GM18520 (cell line): ENCODE measurements at regions not wholly inside any gene's neighbourhood (a gene's known extent, or its start where the extent isn't known, plus 50 kb on each side); places are given as distances from the start of the nearest gene placed in this dataset.

Experiments used
- ATAC-seq: cut with Tn5 transposase; IDR thresholded peaks from one replicate; pipeline ENCODE4 v1.9.1; 2021; ENCODE audit not compliant: unreplicated experiment

DNA sequence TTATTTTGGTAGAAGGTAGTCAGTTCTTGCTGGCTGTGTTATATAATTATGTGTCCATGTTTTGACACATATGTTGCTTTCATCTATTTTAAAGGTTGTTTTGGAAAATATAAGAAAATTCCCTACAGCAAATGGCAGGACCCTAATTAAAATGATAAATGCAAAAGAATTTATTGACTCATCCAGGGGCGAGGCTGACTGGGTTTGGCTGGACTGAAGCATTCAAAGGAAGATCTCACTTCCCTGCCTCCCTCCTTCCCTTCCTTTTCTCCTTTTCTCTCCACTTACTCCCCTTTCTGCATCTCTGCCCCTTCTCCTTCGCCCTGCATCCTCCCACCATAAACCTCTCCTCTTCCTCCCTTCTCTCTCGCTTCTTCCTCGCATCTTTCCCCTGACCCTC is 129.6 kb downstream of the SNAPC1 start:
- no peak for ATAC-seq

DNA sequence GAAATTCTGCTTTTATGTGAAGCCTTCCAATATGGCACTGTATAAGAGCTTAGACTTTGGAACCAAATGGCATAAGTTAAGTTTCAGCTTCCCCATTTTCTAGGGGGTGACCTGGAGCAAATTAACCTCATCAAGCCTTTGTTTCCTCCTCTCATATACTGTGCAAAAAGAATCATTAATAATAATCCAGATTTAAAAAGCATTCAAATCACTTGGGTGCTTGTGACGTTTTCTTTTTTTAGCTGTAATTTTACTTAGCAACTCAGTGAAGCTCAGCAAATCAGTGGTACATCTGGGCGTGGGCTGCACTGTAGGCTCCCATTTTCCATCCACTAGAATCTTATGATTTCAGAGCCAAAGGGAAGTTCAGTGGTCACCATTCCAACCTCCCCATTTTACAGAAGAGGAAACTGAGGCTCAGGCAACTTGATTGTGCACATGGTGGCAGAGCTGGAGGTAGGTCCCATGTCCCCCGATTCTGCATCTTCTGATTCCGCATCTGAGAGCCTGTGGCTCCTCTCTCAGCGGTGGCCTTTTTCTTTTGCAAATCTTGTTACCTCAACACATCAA is 131.2 kb downstream of the SNAPC1 start:
- no peak for ATAC-seq

DNA sequence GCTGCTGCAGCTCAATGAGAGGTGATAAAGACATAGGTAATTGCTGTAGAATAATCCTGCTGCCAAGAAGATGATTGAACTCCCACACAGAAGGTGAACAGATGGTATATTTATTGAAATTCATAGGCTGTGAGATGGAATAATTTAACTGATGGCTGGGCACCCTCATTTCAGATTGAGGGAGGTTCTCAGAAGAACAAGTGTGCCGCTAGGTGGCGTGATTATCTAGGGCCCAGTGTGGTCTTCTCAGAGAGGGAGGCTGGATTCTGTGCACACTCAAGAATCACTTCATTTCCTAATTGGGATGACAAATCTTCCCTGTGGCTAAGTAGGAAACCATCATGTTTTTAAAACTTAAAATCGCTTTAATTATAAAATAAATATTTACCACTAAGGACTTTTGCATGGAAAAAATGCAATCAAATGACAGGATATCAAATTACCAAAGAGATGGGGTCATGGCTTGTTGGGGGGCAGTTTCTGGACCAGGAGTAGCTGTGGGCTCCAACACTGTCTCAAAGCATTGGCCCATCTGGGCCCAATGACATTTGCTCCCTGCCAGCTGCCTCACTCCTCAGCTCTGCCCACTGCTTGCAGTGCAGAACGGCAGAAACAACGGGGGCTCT is 132.3 kb downstream of the SNAPC1 start:
- ATAC-seq: no peak

DNA sequence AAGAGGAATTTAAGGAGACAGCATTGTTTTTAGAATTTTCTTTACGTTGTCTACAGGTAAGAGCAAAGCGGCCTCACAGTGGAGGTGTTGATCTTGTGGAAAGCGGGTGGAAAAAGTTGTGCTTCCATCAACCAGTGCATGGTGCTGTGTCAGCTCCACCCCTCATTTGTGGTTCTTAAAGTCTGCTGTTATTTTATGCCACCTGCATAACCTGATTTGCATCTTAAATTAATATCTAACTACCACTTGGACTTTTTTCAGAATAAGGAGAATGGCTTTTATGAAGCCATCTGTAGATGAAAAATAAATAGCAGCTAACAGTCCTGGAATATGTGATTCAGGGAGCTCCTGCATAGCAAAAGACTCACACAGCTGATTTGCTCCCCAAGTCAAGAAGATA is 135.1 kb downstream of the SNAPC1 start:
- ATAC-seq: no peak

DNA sequence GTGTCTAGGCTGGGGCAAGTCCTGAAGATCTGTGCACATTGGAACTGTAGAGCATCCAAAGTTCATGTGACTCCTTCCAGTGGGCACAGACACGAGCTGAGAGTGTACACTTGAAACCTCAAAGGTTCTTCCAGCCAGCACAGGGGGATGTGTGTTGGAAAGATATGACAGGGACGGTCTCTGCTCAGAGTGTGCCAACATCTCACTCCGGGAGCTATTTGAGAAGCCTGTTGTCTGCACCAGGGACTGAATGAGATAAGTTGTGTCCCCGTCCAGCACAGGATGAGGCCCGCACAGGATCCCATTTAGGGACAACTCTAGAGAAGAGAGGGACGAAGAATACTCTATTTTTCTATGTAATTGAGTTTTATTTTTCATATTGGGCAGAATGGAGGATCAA is 136.3 kb downstream of the SNAPC1 start:
- no peak for ATAC-seq

DNA sequence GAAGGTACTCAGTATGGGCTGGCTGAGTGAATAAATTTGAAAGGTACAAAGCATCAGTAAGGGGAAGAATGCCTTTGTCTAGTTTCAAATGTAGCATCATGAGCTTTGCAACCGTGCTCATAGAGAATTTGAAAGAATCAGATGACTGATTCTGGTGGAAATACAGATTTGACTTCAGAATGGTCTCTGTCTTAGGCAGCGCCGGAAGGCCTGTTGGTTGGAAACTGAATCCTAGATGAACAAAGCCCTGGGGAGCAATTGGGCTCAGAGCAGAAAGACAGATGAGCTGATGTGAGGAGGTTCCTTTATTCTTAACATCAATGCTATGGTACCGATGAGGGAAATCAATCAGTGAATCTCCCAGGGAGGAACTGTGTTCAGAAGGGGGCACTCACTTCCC is 137.3 kb downstream of the SNAPC1 start:
- no peak for ATAC-seq

DNA sequence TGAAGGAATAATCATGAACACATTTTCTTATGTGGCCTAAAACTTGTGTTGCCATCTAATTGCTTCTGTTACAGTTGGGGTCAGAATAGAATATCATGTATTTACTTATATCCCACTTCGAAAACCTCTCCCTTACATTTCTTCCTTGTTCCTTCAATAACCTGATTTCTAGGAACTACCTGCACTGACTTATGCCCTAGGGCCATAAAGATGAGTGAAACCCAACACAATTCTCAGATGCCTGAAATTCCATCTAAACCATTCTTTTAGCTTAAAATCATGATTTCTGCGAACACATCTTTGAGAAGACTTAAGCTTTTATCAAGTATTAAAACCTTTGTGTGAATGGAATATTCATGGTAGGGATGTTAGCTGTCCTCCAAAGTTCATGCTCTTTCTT is 142.7 kb downstream of the SNAPC1 start:
- no peak for ATAC-seq

DNA sequence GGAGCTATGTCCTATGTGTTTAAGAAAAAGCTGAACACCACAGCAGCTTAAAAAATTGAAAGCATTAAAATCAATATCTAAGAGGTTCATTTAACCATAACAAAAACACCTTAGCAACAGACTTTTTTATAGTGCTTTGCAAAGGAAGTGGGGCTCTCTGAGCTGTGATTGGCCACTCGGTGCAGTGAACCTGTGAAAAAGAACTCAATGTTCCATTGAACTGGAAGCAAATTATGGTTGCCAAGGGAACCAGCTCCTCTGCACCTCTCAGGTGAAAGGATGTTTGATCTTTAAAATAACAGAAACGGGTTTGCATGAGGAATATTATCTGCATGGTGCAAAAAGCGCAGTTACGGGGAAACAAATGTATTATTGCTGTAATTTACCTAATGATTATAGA is 149.4 kb downstream of the SNAPC1 start:
- no peak for ATAC-seq

DNA sequence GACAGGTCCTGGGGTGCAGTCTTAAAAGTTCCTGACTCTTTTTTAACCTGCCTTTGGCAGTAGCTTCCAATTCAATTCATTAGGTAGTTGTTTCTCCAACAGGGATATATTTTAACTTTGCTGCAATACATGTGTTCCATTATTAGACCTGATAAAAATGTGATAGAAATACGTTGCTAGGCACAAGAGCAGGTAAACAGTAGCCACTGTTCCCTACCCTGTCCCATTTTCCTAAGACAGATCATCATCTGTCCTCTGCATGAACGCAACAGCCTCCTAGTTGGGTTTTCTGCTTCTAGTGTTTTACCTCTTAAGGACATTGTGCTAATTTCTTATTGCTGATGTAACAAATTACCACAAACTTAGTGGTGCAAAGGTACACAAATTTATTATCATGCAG is 156.8 kb downstream of the SNAPC1 start:
- ATAC-seq: no peak

DNA sequence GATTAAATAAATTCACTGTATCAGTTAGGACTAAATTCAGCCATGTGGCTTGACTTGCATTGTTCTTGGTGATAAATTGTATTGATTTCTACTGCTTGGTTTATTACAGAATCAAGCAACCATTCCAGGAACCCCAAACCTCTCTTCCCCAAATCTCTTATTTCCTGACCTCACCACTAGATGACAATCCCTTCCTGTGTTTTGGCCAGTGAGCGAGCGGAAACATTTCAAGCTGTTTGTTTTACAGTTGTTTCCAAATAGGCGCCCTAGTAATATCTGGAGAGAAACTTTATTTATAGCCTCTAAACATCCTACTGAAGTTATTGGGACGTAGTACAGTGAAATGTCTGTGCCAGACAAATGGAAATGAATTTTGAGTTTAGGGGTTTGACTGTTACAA is 161.1 kb downstream of the SNAPC1 start:
- ATAC-seq: no peak

DNA sequence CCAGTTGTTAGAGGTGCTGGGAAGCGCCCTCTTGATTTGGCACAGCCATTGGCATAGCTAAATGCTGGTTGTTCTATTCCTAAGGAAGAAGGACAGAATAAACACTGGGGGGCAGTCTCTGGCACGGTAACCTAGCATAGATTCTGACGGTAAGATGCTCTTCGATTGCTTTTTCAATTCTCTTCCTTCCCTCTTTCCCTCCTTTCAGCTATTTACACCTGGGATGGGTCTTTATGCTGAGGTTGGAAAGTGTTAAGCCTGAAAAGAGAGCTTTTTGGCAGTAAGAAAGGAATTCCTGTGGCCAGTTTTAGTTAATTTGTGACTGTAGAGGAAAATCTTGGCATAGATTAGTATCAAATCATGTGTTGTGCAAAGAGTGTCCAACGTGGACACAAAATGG is 162.8 kb downstream of the SNAPC1 start:
- no peak for ATAC-seq

DNA sequence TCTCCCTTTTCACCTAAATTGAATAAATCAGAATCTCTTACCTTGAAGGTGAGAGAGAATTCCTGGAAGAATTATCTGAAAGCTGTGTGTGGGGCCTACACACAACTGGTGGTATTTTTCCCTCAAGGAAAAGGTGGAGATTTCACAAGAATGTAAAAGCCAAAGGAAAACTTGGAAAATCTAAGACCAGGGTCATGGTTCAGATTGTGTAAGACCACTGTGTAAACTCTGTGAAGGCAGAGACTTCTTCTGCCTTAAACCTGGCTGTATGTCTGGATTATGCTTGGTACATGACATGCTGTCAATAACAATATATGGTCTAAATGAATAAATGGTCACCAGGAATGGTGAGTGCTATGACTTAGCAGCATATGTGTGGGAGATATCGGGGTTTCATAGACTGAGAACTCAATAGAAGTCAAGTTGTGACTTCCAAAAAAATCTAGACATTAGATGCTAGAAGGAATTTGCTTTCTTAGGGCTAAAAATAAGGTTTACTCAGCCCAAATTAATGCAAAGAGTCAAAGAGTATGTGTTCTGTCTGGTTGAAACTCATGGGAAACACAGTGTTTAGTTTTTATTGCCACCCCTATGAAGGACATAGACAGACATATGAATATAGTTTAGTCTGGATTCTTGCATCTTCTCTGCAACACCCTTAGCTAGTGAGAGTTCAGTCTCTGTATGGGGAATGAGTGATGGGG is 163.7 kb downstream of the SNAPC1 start:
- no peak for ATAC-seq

DNA sequence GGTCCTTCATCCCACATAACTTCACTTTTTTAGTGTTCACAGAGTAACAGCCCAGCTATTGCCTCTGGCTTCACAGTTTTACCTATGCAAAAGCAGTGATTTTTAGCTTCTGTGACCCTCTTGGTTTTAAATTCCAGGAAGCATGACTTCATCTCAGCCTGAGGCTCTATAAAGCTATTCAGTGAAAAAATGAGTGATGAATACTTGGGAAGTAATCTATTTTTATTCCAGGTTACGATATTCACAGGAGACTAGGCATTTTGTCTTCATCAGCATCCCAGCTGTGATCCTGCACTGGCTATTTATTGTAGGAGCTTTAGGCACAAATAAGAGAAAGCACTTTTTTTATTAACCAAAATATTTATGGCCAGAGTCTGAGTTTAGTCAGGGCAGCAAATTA is 164.8 kb downstream of the SNAPC1 start:
- no peak for ATAC-seq

DNA sequence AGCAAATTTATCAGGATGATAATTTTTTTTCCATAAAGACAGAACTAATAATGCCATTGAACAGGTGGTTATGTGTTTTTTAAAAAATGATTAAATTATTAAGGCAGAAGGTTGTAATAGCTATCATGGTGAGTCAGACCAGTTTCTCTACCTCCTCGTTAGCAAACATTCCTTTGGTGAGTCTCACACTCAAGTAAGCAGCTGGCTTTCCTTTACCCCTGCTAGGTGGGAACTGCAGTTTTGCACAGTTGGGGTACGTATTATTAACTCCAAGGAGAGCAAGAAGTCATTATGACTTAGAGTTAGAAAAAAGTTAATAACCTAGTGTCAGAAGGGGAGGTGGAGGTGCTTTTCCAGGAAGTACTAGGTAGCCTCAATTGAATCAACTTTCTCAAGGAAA is 165.3 kb downstream of the SNAPC1 start:
- ATAC-seq: no peak

DNA sequence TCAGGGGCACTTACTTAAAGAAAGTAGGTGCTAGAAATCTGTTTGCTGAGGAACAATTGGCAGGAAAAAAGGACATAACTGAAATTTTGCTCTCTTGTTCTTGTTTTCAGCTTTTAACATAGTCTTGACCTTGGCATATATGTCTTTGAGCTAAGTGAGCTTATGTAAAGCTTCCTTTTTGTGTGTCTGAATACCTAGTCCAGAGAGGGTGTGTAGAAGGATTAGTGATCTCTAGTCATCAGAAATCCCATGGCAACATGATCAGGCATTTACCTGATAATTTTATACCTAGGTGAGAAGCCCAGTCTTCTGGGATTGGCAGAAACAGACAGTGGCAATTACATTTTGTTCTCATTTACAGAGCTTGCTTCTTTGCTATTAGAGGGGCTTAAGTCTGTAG is 166.1 kb downstream of the SNAPC1 start:
- no peak for ATAC-seq

DNA sequence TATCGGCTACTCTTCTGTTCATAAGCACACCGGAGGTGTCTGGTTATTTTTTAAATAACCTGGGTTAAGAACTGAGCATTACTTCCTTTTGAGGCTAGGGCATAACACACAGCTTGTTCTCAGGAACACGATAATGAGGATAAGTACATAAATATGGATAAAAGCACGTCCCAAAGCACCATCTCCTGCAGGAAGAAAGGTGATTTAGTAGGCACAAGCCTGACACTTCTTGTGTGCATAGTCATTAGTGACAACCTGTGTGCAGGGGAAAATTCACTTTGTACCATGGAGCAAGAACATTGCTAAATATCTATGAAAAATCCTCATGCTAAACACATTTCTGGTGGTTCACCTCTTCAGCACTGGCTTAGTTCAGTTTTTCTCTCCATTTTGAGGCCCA is 166.5 kb downstream of the SNAPC1 start:
- ATAC-seq: no peak

DNA sequence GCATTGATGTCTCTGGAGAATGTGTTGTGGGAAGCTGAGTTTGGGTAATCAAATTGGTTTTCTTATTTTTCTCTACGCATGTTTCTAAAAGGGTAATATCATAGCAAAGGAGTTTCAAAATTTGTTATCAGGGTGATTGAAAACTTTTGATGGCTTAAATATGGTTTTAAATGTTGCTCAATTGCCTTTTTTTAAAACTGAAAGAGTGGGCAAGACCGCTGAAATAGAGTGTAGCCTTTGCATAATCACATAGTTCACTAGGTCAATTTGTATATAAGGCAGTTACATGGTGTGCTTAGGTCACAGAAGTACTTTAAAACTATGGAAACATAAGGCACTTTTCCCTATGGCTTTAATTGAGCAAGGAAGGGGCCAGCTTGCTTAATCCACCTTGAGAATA is 167.4 kb downstream of the SNAPC1 start:
- ATAC-seq: no peak

DNA sequence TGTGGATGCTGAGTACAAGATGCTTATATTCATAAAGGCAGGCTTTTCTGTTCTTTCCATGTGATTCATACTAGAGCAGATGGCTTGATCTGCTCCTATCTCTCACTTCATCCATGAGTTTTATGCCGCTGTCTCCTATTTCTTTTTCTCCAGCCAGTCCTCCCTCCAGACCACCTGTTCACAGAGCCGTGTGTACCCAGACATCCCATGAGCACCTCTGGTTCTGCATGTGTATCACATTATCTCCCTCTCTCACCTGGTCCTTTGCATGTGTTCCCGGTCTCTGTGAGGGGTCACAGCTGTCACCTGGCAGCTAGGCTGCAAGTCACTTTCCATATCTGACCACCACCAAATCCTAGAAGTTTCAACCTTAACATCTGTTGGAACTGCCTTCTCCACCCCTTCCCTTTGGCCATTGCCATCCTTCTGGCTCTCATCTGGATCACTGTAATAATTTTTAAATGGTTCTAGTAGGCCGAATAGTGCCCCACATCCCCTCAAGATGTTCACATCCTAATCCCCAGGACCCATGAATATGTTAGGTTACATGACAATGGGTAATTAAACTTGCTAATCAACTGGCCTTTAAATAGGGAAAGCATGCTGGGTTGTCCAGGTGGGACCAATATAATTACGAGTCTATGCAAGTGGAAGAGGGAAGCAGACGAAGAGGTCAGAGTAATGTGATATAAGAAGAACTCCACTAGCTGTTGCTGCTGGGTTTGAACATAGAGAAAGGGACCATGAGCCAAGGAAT is 168.1 kb downstream of the SNAPC1 start:
- ATAC-seq: no peak

DNA sequence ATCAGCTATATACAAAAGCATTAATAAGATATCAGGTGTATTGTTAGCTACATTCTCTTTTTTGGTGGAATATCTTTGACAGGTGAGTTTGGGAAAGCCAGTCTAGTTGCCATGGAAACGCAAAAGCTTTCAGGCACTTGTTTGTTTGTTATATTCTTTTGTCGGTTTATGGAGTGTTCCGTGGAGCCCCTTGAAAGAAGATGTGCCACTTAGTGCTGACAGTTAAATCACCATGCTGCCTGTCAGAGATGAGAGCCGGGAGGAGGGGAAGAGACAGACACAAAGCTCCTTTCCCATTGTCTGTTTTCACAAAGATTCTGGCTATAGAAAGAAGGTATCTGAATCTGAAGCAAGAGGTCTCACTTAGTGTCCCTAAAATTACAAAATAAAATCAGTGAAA is 170.8 kb downstream of the SNAPC1 start:
- no peak for ATAC-seq

DNA sequence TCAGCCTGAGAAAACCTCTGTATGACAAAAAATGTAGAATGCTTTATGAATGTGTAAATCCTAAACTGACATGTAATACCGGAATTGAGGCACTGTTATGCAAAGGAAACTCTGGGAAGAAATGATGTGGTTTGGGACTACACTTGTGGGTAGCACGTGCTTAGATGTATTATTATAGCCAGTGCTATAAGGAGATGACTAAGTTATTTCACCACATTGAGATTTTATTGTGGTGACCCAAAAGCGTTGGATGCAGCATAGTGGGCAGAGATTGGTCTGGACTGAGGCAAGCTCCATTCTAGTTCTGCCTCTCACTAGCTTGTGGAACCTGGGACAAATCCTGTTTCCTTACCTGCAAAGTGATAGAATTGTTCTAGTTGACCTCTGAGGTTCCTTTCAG is 172.2 kb downstream of the SNAPC1 start:
- no peak for ATAC-seq

DNA sequence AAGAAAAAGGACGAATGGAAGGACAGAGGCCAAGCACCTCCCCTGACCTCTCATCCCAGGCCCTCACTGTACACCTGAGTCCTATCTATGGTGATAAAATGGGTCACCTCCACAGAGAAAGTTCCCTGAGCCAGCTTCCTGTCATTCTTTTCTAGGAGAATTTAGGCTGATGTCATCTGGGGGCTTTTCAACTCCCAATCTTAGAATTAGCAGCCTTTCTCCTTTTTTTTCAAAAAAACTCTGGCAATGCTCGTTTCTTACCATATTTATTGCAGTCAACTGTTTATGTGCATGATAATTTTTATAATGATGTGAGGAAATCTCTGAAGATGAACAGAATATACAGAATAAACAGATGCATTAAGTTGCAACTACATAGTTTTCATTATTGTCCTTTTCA is 177.6 kb downstream of the SNAPC1 start:
- ATAC-seq: no peak
